Stimulated activated CD4-positive, alpha-beta T cell treated with anti-CD3 and anti-CD28 coated beads, Interleukin-12 subunit alpha, Interleukin-12 subunit beta, amount 100 ng/mL, for 48 hours (primary cell): ENCODE measurements at regions not wholly inside any gene's neighbourhood (a gene's known extent, or its start where the extent isn't known, plus 50 kb on each side); places are given as distances from the start of the nearest gene placed in this dataset.
"Not testable (repeated sequence)": the region's sequence is repeated elsewhere in the genome, so short reads cannot be mapped to it uniquely, and the experiment has no call there.

Experiments used
- DNase-seq, 3 donors: peaks; one replicate each; pipeline ENCODE4 v3.0.0-alpha.2; 2020; ENCODE audit warnings: low read depth in 2 of 3, low spot score in 1 of 3

DNA sequence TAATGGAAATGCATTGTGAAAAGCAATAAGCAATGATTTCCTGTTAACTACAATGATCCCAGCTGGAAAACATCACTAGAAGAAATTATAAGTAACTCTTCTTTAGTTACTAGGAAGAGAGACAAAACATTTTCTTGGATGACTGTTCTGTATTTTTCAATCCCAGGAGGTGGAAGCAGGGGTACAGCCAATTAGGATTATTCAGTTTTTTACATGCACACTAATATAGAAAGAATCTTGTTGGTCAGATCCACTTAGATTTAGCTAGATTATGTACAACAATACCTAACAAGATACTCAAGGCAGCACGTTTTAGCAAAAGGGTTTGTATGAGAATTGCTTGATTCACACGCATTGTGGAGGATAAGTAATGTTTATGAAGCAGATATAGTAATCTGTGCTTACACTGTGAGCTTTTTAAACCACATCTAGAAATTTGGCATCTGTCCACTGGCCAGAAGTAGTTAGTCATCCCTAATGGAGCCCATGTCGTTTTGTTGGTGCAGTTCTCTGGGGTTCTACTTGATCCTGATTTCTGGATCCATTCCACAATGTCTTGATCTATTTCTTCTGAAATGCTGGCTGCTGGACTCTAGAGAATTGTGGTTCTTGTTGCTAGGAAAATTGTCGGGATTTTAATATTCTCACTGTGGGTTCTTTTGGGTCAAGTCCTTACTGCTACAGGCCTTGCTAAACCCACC lies 199.7 kb downstream of the ADCYAP1 start:
- DNase-seq: no peak

DNA sequence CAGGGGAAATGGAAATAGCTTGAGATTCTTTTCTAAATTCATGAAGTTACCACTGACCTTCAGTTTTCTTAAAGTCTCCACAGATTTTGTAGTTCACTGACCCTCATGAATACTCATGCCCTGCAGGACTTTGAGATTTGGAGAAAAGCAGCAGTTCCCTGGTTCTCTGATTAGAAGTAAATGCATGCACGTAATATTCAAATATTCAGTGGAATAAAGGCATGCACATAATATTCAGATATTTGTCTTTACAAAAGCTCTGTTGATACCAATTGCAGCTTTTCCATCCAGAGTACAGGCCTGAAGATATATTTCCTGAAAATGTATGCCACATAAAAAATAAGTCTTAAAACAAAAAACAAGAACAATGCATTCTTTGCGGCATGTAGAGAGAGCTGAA lies 219.8 kb downstream of the ADCYAP1 start:
- DNase-seq: no peak

GRCh38 chr18:1133541-1133940 lies 228.9 kb downstream of the ADCYAP1 start:
- no peak for DNase-seq

DNA sequence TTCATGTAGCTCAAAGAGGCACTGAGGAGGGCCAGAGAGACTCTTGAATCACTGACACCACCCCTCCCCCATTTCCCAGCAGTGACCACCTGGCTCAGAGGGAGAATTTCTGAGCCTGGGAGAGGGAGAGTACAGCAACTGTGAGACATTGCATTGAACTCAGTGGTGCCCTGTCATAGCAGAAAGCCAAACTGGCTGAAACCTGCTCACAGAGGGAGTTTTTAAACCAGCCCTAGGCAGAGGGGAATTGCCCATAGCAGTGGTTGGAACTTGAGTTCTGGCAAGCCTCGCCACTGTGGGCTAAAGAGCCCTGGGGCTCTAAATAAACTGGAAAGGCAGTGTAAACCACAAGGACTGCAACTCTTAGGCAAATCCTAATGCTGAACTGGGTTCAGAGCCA lies 243.1 kb downstream of the ADCYAP1 start:
- DNase-seq: no peak

- no peak for DNase-seq
Measured at GRCh38 chr18:1149709-1150108, 245.0 kb downstream of the ADCYAP1 start.

GRCh38 chr18:1150344-1150743 lies 245.7 kb downstream of the ADCYAP1 start:
- DNase-seq: no peak

DNA sequence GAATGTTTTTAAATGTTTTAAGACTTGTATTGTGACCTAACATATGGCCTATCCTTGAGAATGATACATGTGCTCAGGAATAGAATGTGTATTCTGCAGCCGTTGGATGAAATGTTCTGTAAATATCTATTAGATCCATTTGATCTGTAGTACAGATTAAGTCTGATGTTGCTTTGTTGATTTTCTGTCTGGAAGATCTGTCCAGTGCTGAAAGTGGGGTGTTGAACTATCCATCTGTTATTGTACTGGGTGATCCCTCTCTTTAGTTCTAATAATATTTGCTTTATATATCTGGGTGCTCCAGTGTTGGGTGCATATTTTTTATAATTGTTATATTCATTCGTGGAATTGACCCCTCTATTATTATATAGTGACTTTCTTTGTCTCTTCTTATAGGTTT lies 248.3 kb downstream of the ADCYAP1 start:
- DNase-seq: not testable (repeated sequence)

DNA sequence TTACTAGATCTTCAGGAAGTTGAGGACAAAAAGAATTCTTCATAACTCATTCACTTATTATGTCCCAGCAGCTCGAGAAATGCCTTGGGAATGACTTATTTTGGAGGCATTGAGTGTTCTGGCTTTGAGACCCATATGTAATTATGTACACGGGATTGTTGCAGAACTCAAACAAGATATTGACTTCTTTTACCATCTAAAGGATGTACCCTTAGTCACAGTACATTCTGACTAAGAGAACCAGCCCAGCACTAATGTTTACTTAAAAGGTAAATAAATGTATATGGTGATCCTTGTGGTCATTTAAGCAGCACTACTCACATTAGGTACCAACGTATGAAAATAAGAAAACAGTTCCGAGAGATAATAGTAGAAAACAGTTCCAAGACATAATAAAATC lies 268.9 kb downstream of the ADCYAP1 start:
- no peak for DNase-seq

- DNase-seq: no peak
Measured at GRCh38 chr18:1177232-1177631, 272.6 kb downstream of the ADCYAP1 start.

DNA sequence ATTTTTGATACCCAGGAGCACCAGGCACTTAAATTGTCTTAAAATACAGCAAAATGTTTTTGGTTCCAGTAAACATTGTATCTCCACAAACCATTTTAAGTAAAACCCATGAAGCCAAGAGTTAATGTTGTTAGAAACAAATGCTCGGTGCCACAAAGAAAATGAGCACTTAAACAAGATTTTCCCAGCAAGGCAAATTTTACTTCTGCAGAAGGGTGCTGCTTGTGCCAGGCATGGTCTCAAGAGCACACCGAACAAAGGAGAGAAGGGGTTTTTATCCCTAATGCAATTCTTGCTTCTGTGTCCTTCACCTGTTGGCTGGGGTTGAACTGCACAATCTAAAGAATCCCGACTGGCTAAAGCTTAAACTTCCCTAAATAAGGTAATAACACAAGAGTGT lies 286.7 kb downstream of the ADCYAP1 start:
- no peak for DNase-seq

- no peak for DNase-seq
Measured at GRCh38 chr18:1213126-1213525, 308.5 kb downstream of the ADCYAP1 start.

DNA sequence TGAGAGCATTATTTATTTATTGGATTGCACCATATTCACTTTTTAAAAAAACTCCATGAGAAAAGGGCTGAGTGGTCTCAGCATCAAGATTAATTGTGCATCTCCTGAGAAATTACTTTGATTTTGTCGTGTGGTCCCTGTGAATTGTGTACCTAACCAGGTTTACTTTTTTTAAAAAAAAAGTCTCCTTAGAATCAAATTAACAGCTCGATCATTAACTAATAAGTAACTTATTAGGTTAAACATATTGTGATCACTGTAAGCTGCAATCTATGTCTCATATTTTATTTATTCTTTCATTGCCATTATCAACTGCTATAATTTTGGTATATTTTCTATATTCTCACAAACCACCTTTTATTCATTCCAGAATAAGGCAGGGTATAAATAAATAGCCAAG lies 318.2 kb downstream of the ADCYAP1 start:
- DNase-seq: no peak

- no peak for DNase-seq
Measured at GRCh38 chr18:1227025-1227424, 322.4 kb downstream of the ADCYAP1 start.

GRCh38 chr18:1229634-1230033 lies 325.0 kb downstream of the ADCYAP1 start:
- no peak for DNase-seq

DNA sequence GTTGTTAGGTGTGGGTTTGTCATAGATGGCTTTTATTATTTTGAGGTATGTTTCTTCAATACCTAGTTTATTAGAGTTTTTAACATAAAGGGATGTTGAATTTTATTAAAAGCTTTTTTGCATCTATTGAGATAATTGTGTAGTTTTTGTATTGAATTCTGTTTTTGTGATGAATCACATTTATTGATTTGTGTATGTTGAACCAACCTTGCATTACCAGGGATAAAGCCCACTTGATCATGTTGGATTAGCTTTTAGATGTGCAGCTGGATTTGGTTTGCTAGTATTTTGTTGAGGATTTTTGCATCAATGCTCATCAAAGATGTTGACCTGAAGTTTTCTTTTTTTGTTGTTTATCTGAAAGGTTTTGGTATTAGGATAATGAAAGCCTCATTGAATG lies 328.2 kb downstream of the ADCYAP1 start:
- no peak for DNase-seq

GRCh38 chr18:1240701-1241100 lies 336.0 kb downstream of the ADCYAP1 start:
- no peak for DNase-seq

GRCh38 chr18:1244397-1245122 lies 339.9 kb downstream of the ADCYAP1 start:
- DNase-seq: no peak

- no peak for DNase-seq
Measured at GRCh38 chr18:1246827-1247226, 342.2 kb downstream of the ADCYAP1 start.

- no peak for DNase-seq
Measured at GRCh38 chr18:1252534-1252933, 347.9 kb downstream of the ADCYAP1 start.

GRCh38 chr18:1252936-1253335 lies 348.3 kb downstream of the ADCYAP1 start:
- no peak for DNase-seq

GRCh38 chr18:1253827-1254226 lies 349.2 kb downstream of the ADCYAP1 start:
- no peak for DNase-seq

DNA sequence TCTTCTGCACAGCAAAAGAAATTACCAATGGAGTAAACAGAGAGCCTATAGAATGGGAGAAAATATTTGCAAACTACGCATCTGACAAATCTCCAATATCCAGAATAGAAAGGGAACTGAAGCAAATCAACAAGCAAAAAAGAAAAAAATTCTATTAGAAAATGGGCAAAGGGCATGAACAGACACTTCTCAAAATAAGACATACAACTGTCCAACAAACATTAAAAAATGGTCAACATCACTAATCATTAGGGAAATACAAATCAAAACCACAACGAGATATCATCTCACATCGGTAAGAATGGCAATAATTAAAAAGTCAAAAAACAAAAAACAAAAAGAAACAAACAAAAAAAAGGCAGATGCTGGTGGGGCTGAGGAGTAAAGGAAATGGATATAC lies 356.4 kb downstream of the ADCYAP1 start:
- DNase-seq: no peak

DNA sequence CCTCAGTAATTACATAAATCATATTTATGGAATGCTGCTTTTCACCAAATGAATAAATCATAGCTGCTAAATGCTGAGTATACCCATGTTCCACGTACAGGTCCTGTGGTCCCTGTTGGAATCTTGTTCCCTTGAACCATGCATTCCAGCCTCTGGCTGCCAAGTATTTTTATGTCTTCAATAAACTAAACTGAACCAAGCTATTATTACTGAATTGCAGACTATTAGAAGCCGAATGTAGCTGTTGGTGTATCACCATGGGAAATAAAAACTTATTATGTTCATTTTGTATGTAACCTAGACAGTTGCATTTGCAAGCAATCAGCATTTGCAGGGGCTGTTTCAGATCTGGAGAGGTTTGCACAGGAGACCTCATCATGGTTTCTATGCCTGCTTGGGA lies 362.4 kb downstream of the ADCYAP1 start:
- no peak for DNase-seq
